Coronary artery (tissue), 2 donors: ENCODE measurements at regions not wholly inside any gene's neighbourhood (a gene's known extent, or its start where the extent isn't known, plus 50 kb on each side); places are given as distances from the start of the nearest gene placed in this dataset.

Experiments used
- DNase-seq: peaks from one replicate; pipeline ENCODE4 v3.0.0-alpha.2; 2017; ENCODE audit warnings: low spot score
- H3K27ac ChIP-seq, 2 donors: fragments of 200-600 bp; sonication (generic); one replicate each; pipeline ENCODE4 v1.5.1; 2016 to 2019
- H3K4me3 ChIP-seq: fragments of 200-600 bp; sonication (generic); 2 replicates; pipeline ENCODE4 v1.5.1; 2016; ENCODE audit warnings: mild to moderate bottlenecking, moderate library complexity
- CTCF ChIP-seq: fragments of 200-600 bp; sonication (generic); IDR thresholded peaks from one replicate; pipeline ENCODE4 v1.5.1; 2019; ENCODE audit warnings: antibody characterized with exemption

- peak overlapping the region; percentile 38 to 80 for H3K27ac ChIP-seq
- DNase-seq = no peak
- no peak overlapping the region for H3K4me3 ChIP-seq
- TF ChIP-seq CTCF = no peak
These were observed 237.8 kb upstream of the PGRMC2 start for GRCh38 chr4:128525387-128525786.

DNA sequence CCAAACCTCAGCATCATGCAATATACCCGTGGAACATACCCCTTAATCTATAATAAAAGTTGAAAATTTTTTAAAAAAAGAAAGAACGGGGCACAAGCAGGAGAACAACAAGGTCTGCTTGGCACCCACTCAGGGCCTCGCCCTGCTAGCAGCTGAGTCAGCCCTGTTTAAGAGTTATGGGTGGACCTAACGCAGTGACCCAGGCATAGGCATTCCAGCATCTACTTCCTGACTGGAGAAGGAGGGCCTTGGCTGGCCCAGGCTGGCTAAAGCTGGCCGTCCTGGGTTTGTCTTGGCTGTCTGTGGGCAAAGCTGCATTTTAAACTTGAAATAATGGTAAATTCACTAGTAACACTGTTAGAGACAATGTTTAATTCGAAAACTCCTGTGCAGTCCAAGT is 236.7 kb upstream of the PGRMC2 start:
- DNase-seq = no peak
- H3K4me3 ChIP-seq = no peak overlapping the region
- TF ChIP-seq CTCF = no peak
- peak overlapping the region; percentile 69 to 83 for H3K27ac ChIP-seq

GRCh38 chr4:128521648-128522111 is 234.1 kb upstream of the PGRMC2 start:
- DNase-seq = no peak
- H3K4me3 ChIP-seq = no peak overlapping the region
- peak overlapping the region; percentile 22 to 74 for H3K27ac ChIP-seq
- no peak for TF ChIP-seq CTCF

DNA sequence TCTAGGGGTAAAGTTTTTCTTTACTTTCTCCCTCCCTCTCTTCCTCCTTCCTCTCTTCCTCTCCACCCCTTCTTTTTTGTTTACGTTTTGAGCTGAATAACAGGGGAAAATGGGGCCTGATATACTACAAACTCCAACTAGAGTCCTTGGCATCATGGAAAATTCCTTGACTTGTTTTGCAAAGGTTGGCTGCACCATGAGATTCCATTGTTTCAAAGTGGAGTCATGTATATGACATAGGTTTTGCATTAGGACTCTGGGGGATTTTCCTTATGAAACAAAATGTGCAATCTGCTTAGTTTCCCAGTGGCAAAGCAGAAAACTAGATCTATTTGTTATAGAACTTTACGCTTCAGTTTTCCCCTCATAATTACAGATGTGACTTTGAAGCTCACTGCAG is 233.5 kb upstream of the PGRMC2 start:
- Histone ChIP-seq H3K27ac (peak overlapping the region in 1 of 2 donors; percentile 22), H3K4me3 (no peak overlapping the region)
- no peak for DNase-seq
- no peak for TF ChIP-seq CTCF

DNA sequence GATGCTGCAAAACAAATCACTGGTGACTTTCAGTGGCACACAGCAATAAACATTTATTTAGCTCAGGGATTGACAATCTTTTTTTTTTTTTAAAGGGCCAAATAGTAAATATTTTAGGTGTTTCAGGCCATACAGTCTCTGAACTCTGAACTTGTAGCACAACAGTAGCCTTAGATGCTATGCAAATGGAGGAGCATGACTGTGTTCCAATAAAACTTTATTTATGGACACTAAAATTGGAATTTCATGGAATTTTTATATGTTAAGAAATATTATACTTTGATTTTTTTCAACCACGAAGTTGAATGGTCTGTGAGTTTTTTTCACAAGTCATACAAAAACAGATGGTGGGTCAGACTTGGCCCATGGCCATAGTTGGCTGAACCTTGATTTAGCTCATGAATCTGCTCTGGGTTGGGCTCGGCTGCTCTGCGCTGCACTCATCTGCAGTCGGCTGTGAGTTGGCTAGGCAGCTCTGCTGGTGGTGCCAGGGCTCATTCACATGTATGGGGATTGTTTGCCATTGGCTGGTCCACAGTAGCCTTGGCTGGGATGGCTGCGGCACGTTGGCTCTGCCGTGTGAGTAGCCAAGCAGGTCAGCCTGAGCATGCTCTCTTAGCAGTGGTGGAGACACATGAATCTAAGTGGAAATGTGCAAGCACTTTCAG is 231.7 kb upstream of the PGRMC2 start:
- Histone ChIP-seq H3K27ac (peak overlapping the region in 1 of 2 donors; percentile 79), H3K4me3 (no peak overlapping the region)
- DNase-seq = no peak
- TF ChIP-seq CTCF = no peak

DNA sequence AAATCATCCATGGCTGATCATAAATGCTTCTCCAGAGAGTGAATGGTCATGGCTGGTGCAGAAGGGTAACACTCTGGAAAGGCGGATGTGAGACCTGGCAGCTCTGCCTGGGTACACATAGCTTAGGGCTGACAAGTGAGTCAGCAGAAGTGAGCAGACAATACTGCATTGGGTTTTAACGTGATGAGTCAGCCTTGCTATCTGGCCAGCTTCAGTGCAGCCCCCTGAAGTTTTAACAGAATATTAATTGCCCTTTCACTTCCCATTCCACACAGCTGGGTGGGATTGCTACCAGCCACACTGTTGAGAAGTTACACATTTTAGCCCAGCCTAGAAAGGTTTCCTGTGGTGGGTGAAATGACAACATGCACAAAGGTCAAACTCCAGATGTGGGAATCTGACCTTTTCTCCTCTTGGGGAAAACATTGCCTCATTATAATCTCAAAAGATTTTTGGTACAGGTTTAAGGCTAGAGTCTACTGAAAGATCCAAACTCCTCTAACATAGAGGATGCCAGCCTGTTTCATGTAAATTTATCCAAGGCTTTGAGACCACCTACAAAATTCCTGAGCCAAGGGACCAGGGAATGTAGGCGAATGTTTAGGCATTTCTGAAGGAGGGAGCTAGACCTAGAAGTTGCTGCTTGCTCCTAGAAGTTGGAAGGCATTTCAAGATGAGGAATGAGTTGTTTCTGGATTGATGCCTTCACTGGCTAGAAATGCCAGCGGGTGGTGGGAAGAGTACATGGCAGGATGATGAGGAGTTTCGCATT is 230.3 kb upstream of the PGRMC2 start:
- TF ChIP-seq CTCF = no peak
- Histone ChIP-seq H3K27ac (peak overlapping the region; percentile 69 to 79), H3K4me3 (peak overlapping the region; percentile 33)
- DNase-seq = peak; percentile 81
